ENCODE measurements at regions not wholly inside any gene's neighbourhood (a gene's known extent, or its start where the extent isn't known, plus 50 kb on each side); places are given as distances from the start of the nearest gene placed in this dataset.

GRCh38 chr3:107988460-107989175 is 102.2 kb downstream of the CD47 start:
- Histone ChIP-seq H3K79me2 (replicated peaks; ENCODE audit: insufficient read depth, low read length) (no peaks in the 10 kb centered on the region), H4K20me1 (ENCODE audit: insufficient read depth) (no peaks in the 10 kb centered on the region), H3K27ac (ENCODE audit: low read length) (no peak overlapping the region), H3K4me2 (ENCODE audit: low read length) (no peak overlapping the region), H3K36me3 (ENCODE audit: insufficient read depth, low read length) (no peaks in the 10 kb centered on the region), H3K9me2 (ENCODE audit: insufficient read depth, low read length) (no peaks in the 10 kb centered on the region), H3K4me3 (ENCODE audit: low read length) (no peak overlapping the region), H2AFZ (ENCODE audit: low read depth, low read length) (no peak overlapping the region), H3K9ac (ENCODE audit: low read length) (no peak overlapping the region), H3K27me3 (ENCODE audit: insufficient read depth, low read depth, low read length) (no peaks in the 10 kb centered on the region), H3F3A (ENCODE audit: insufficient read depth, low read length, poor library complexity, severe bottlenecking) (no peaks in the 10 kb centered on the region), H3K9me3 (ENCODE audit: low read length) (no peaks in the 10 kb centered on the region)
- TF ChIP-seq EP300 (conservative IDR thresholded peaks at IDR 0.05; ENCODE audit: poor library complexity, severe bottlenecking) (no peak), TAF1 (IDR thresholded peaks at IDR 0.05; ENCODE audit: low read depth) (no peak), POLR2AphosphoS5 (IDR thresholded peaks at IDR 0.05) (no peak), REST (IDR thresholded peaks at IDR 0.05; ENCODE audit: borderline replicate concordance) (no peak), MXI1 (conservative IDR thresholded peaks at IDR 0.05; ENCODE audit: poor library complexity, severe bottlenecking) (no peak), EZH2 (IDR thresholded peaks at IDR 0.05; ENCODE audit: borderline replicate concordance, insufficient read depth, low read length, poor library complexity, severe bottlenecking) (no peak)

GRCh38 chr3:107987036-107987939 is 103.5 kb downstream of the CD47 start:
- no peaks in the 10 kb centered on the region for H3K9me3 ChIP-seq (ENCODE audit: low read length)
- no peak overlapping the region for H3K4me2 ChIP-seq (ENCODE audit: low read length)
- H3K79me2 ChIP-seq (replicated peaks; ENCODE audit: insufficient read depth, low read length), result no peaks in the 10 kb centered on the region
- no peaks in the 10 kb centered on the region for H3K36me3 ChIP-seq (ENCODE audit: insufficient read depth, low read length)
- no peaks in the 10 kb centered on the region for H3F3A ChIP-seq (ENCODE audit: insufficient read depth, low read length, poor library complexity, severe bottlenecking)
- TF ChIP-seq SMC3 (conservative IDR thresholded peaks at IDR 0.05; ENCODE audit: poor library complexity) (no peak), CTCF (IDR thresholded peaks at IDR 0.05; ENCODE audit: poor library complexity, severe bottlenecking) (no peak), EZH2 (IDR thresholded peaks at IDR 0.05; ENCODE audit: borderline replicate concordance, insufficient read depth, low read length, poor library complexity, severe bottlenecking) (no peak), TAF1 (IDR thresholded peaks at IDR 0.05; ENCODE audit: low read depth) (no peak), EP300 (conservative IDR thresholded peaks at IDR 0.05; ENCODE audit: poor library complexity, severe bottlenecking) (no peak), RAD21 (conservative IDR thresholded peaks at IDR 0.05) (no peak), POLR2AphosphoS5 (IDR thresholded peaks at IDR 0.05) (no peak), MXI1 (conservative IDR thresholded peaks at IDR 0.05; ENCODE audit: poor library complexity, severe bottlenecking) (no peak)
- no peaks in the 10 kb centered on the region for H4K20me1 ChIP-seq (ENCODE audit: insufficient read depth)
- H3K9me2 ChIP-seq (ENCODE audit: insufficient read depth, low read length), result no peaks in the 10 kb centered on the region
- H3K4me3 ChIP-seq (ENCODE audit: low read length), result no peak overlapping the region
- H3K9ac ChIP-seq (ENCODE audit: low read length), result no peak overlapping the region
- no peaks in the 10 kb centered on the region for H3K27me3 ChIP-seq (ENCODE audit: insufficient read depth, low read depth, low read length)
- H2AFZ ChIP-seq (ENCODE audit: low read depth, low read length), result no peak overlapping the region
- no peak overlapping the region for H3K27ac ChIP-seq (ENCODE audit: low read length)
